DMS79 (cell line): ENCODE measurements at regions not wholly inside any gene's neighbourhood (a gene's known extent, or its start where the extent isn't known, plus 50 kb on each side); places are given as distances from the start of the nearest gene placed in this dataset.

ENCODE experiments used
- DNase-seq: peaks from one replicate; lab custom pipeline; 2025; lab: John Stamatoyannopoulos, UW

DNA sequence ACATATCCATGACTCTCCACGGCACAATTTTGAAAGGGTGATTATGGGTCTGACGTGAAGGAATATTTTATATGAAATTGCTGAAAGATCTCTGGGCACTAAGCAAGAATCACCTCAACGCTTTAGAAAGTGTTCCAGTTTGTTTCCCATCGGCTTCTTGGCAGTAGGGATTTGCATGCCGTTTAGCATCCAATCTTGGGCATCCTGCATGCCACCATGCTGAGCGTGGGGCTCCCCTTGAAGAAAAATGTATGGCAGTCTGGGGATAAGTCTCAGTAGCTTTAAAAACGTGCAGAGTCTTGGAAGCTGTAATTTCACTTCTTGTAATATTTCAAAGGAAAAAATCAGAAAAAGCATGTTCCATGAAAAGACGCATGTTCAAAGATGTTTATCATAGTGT is 151.7 kb downstream of the DMRT2 start:
- no peak for DNase-seq

DNA sequence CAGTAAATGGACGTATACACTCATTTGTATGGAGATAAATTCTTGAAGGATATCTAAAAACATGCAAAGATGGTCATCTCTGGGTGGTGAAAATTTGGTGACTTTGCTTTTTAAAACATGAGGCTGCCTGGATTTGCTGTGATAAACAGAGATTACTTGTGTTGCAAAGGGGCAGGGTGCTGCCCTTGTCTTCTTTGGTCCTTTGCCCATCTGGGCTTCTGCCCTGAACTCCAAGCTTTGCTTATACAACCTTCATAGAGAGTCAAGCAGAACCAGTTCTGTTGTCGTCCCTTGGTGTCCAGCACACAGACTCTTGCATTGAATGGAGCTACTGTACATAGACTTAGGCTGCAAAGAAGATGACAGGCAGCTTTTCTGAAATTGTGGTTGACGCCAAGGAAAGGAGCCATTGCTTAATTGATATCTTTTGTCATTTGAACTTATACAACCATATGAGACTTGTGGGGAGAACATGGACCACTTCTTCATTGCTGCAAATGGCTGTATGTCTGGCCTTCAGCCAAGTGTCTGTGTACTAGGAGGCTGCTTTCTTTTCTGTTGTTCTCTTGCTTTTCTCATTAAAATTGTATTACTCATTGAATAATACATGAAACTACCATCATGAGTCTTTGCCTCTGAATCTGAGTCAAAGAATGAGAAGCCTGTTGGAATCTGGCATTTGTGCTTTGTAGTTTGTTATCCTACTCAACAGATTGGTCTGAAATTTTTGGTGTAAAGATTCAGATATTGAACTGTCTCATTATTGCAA is 152.5 kb downstream of the DMRT2 start:
- no peak for DNase-seq

DNA sequence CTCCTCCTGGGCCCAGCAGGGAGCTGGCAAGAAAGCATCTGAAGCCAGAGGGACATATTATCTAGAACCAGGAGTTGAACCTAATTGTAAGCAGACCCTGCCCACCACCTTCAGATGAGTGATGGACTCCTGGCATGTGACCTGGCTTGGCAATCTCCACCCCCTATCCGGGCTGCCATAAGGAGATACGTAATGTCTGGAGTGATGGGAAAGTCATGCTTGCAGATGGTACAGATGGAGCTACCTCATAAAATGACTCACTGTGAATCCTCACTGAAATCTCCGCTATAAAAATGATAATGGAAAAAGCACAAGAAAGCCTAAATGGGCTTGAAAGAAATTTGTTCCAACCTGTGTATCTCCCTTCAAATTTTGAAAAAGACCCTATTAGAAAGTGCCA is 157.5 kb downstream of the DMRT2 start:
- no peak for DNase-seq

- no peak for DNase-seq
Observed at GRCh38 chr9:1208157-1208556, 158.0 kb downstream of the DMRT2 start.

DNA sequence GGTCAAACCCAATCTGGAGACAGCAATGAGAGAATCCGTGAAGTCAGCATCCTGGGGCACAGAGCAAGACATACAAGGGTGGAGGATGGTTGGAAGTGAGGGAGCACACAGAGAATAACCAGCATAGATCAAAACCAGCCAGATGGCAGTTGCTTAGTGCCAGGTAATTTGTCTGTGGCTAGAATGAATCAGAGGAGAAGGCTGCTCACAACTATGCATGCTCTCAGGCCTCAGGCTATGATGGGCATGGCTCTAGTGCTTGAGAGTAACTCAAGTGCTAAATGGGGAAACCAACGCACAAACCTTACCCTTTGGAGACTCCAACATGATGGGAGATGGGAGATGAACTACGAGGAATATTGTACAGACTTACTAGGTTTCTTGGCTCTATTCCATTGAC is 160.8 kb downstream of the DMRT2 start:
- no peak for DNase-seq

DNA sequence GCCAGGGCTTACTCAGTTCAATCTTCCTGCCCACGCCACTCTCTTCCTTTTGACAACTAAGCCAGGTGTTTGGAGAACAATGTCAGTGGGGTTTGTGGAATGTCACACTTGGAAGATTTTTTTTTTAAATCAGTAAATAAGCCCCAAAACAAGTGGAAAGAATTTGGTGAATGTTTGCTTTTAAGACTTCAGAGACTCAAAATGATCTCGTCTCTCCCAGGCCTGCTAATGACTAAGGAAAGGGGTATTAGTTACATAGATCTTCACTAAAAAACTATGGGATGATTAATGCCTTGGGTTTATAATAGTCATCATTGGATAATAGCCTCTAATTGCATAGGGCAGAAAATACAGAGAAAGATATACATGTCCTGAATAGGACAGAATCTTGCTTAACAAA is 166.4 kb downstream of the DMRT2 start:
- DNase-seq = no peak

GRCh38 chr9:1217076-1217475 is 166.9 kb downstream of the DMRT2 start:
- no peak for DNase-seq

- no peak for DNase-seq
Observed at GRCh38 chr9:1219284-1219683, 169.1 kb downstream of the DMRT2 start.

DNA sequence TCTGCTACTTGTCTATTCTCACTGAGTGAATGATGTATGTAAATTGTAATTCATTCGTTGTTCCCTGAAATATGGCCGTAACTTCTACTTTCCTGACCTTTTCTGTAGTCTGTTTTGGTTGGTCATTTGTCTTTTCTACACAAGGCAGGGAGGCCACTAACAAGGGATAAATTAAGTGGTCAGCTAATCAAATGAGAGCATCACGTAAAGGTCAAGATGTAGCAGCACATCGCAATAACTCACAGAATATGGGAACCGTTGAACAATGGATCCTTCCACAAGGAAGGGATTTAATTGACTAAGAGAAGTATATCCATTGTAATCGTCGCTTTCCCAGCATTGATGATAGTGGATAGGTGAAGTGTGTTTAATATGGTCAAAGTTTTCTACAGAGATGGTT is 171.1 kb downstream of the DMRT2 start:
- no peak for DNase-seq

DNA sequence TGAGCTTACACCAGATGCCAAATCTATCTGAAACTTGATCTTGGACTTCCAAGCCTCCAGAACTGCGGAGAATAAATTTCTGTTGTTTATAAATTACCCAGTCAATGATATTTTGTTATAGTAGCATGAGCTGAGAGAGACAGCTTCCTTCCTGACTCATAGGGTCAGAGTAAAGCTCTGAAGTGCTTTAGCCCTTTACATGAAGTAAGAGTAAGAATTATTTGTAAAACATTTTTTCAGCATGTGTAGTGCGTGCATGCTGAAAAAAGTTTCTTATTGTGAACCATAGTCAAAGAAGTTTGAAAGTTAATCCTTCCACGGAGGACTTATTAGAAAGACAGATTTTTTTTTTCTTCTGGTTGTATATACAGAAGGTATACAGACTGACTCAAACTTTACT is 172.4 kb downstream of the DMRT2 start:
- DNase-seq = no peak

DNA sequence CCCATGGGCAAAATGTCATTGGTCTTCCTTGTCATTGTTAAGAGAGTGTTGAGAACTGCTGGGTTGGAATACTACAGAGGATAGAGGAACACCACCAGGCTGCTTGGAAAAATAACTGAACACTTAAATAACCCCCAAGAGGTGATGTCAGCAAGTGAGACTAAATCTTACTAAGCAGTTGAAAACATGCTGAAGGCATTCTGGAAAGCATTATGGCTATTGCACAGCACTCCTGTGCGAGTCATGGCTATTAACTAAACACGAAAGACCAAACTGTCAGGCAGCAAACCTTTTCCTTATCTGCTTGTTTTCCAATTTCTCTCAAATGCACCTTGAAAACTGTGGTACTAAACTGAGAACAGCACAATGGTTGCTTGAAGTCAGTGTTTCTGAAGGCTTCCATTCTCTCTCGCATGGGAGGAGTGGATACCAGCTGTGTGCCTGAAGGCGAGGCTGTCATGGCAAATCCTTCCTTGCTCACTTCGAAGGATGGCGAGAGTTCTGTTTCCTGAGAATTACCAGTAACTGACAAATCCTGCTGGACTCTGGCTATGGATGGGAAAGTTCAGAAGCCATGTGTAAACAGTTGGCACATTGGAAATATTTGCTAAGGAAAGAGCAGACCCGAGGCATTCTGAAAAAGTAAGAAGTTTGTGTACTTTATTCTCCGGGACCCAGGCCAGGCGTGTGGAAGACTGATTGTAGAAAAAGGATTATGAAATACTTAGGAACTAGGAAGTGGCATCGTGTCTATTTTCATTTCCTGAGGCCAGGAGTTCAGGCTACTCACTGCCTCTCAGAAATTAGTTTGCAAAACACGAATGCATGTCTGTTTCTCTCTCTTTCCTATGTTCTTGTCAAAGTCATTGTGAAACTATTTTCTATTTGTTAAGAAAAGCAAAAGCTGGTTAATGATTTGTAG is 182.1 kb downstream of the DMRT2 start:
- DNase-seq = no peak

- no peak for DNase-seq
Observed at GRCh38 chr9:1233568-1233967, 183.4 kb downstream of the DMRT2 start.

GRCh38 chr9:1235650-1236049 is 185.5 kb downstream of the DMRT2 start:
- DNase-seq = no peak

DNA sequence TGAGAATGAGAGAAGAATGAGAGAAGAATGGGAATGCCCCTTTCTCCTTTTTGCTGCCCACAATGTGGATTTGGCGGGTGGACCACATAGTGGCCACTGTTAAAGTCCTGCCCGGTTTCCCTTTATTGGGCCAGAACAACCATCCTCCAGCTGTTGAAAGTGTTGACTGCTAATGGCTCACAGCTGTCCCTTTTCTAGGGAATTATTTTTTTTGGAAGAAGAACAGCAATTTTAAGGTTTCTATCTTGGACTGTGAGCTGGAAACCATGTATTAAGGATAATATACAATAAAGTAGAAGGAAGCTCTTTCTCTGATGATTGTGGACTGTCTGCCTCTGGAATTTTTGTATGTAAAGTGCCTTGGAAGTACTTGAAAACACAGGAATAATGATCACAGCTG is 185.9 kb downstream of the DMRT2 start:
- no peak for DNase-seq

DNA sequence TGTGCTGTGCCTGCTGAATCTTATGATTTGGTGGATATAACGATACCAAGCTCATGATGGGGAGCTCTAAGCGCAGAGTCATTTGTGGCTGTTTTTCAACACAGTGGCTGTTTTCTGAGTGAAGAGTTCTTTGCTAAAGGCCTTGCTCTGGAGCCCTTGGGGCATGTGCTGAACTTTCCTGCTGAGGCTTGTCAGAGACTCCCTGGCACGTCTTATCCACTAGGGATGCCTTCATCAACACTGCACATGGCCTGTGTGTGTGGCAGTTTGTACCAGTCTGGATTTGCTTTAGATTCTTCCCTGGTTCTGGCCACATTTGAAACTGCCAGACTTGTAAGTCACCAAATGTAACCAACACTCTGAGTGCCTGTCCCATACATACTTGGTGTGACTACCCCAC is 188.2 kb downstream of the DMRT2 start:
- DNase-seq = no peak

- no peak for DNase-seq
Observed at GRCh38 chr9:1248743-1249142, 198.6 kb downstream of the DMRT2 start.

GRCh38 chr9:1253064-1253979 is 203.2 kb downstream of the DMRT2 start:
- DNase-seq = no peak

DNA sequence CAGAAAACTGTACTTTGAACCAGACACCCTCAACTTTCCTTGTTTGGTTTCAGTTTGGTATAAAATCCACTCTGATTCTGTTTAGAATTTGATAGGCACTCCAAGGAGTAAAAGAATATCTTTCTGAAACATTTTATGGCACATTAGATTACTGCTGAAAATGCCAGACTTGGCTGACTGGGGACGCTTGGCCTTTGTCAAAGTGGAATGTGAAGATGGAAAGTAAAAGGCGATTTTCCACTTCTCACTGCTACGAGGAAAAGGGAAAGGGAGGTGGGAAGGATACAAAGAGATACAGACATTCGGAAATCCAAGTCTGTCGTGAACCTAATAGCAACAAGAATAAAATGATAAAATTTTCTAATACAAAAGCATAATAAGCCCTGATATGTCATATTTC is 203.9 kb downstream of the DMRT2 start:
- no peak for DNase-seq

DNA sequence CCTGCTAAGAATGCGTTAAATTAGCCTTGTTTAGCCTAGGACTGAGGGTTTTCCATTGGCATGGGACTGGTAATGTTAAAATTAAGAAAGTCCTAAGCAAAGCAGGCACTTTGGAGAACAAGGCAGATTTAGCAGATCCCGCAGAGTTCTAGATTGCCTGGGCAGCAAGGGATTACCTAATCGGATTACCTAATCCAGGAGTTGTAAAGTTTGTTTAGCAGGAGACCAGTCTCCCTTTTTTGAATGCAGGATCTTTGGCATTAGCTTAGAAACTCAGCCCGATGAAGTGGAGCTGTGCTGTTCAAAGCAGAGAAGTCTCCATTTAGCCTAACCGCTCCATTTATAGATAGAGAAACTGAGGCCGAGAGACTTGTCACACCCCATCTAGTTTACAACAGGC is 206.0 kb downstream of the DMRT2 start:
- no peak for DNase-seq

DNA sequence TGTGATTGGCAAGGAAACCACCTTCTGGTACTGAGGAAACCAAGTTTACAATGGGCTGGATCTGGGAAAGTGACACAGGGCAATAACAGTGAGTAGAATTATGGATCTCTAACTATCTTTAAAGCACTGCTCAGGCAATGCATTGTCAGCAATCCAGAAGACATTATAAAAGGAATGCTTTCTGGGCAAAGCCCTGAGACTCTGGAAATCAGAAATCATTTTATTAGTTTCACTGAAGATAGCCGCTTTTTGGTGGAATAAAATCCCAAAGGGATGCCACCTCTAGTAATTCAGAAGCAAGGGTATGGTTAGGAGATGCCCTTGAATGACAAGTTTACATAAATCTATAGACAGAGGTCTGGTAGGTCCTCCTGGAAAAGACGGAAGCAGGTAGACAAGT is 211.1 kb downstream of the DMRT2 start:
- DNase-seq = no peak

GRCh38 chr9:1261879-1262766 is 212.0 kb downstream of the DMRT2 start:
- DNase-seq = no peak
